Renal pelvis (tissue), 1 donor: ENCODE measurements at regions not wholly inside any gene's neighbourhood (a gene's known extent, or its start where the extent isn't known, plus 50 kb on each side); places are given as distances from the start of the nearest gene placed in this dataset.
"Not testable (repeated sequence)": the region's sequence is repeated elsewhere in the genome, so short reads cannot be mapped to it uniquely, and the experiment has no call there.

Experiments
- DNase-seq: peaks from one replicate; pipeline ENCODE4 v3.0.0-alpha.2; 2013

DNA sequence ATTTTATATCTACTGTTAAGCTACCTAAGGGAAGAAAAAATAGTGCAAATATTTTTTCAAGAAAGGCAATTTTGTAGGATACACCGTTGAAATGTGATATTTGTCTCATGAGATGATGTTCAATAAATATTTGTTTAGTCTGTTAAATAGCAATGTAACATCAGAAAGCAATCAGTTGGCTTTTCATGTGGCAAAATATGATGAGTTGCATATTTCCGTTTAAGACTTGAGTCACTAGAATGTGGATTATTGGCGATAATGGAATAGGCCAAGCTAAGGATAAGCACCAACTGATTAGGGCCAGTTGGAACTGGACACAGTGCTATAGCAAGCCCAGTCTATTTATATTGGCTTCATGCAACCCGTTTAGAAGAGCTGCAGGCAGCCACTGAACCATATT is 250.4 kb upstream of the SLC16A7 start:
- DNase-seq = no peak

DNA sequence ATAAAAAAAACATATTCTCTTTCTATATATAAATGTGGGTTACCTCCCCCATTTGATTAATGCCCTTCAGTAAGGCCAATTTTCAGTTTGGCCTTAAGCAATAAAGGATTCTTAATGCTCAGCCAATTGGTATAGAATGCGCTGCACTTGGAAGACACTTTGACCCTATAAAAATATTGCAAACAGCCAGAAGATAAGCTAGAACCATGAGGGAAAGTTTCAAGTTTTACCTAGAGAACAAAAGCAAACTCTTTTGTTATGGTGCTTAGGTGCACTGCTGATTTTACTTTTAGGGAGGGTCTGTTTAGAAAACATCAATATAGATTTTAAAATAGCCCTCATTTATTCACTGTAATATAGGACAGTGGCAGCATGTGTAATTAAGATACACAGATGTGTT is 251.6 kb upstream of the SLC16A7 start:
- DNase-seq = no peak

DNA sequence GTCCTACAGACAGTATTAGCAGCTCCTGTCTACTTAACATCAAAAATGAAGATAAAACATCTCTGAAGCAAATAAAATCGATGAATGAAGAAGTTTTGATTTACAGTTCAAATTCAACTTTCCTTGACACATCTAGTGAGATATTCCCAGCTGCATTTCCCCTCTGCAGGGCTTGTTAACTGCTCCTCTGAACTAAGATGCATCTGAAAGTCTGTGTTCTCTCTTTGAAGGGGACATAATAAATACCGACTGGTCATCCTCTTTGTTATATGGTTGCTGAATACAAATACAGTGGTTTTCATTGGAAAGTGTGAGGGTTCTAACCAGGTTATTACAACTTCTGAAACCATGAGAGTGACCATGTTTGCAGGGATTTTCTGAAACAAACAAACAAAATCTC is 266.4 kb upstream of the SLC16A7 start:
- no peak for DNase-seq

DNA sequence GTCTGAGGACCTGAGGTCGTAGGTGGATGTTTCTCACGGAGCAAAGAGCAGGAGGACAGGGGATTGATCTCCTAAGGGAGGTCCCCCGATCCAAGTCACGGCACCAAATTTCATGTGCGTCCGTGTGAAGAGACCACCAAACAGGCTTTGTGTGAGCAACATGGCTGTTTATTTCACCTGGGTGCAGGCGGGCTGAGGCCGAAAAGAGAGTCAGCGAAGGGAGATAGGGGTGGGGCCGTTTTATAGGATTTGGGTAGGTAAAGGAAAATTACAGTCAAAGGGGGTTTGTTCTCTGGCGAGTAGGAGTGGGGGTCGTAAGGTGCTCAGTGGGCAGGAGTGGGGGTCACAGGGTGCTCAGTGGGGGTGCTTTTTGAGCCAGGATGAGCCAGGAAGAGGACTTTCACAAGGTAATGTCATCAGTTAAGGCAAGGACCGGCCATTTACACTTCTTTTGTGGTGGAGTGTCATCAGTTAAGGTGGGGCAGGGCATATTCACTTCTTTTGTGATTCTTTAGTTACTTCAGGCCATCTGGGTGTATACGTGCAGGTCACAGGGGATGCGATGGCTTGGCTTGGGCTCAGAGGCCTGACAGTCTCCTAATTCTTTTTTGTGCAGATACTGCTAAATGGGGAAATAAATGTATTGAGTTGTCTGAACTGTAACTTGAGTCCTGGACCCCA is 267.3 kb upstream of the SLC16A7 start:
- not testable (repeated sequence) for DNase-seq

DNA sequence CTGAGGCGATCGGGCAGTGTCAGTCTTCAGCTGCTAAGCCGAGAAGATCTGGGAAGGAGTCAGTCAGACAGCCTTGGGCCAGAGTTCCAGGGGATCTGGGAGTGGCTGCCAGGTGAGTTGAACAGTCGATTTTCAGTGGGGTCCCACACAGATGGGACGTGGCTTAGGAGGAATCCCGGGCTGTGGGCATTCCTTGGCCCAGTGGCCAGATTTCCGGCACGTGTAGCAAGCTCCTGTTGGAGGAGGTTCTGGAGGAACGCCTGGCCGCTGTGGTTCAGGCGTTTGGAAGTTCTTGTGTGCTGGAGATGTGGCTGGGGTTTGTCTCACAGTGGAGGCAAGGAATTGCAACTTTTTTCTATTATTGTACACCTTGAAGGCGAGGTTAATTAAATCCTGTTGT is 269.4 kb upstream of the SLC16A7 start:
- not testable (repeated sequence) for DNase-seq

DNA sequence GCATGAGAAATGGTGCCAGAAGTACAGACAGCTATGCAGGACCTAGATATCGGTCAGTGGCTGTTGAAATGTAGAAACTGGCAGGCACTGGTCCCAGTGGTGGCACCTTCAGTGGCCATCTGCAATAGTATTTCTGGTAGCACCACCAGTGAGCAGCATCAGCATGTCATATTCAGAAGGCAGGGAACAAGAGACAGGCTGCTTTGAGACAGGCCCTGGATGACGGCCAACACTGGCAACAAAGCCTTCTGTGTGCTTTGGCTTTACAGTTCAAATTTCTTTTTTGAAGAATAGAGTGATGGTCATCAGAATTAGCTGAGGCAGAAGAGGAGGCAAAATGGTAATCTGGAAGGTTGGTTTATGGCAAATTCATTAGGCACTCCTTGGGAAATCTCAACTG is 273.4 kb upstream of the SLC16A7 start:
- no peak for DNase-seq

DNA sequence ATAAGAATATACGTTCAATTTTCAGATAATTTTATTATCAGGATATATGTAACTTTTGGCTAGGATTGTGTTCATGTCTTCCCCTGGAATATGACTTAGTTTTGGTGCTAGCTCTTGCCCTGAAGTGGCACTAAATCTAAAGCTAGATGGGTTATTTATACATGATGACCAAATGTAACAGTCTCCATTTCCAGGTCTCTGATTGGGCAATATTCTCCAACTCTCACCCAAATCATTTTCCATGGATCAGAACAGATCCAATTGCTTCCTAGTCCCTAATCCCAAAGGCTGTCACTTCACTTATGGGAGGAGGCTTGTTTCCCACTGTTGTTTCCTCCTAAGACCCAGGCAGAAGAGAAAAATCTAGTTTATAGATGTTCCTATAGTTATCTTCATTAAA is 274.6 kb upstream of the SLC16A7 start:
- DNase-seq = no peak

DNA sequence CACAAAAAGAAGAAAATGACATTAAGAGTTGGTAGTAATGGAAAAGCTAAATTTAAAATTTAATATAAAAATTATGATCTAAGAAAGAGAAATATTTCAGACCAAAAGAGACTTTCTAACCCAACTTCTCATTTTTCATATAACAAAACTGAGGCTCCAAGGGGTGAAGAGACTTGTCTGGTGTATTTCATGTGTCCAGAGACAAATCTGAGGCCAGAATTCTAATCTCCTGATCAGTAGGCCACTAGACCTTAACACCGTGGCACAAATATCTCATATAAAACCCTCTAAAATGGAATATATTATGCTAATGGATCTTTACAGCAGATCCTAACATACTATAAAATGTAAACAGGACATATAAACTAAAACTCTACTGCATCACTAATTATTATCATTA is 275.7 kb upstream of the SLC16A7 start:
- DNase-seq = no peak

DNA sequence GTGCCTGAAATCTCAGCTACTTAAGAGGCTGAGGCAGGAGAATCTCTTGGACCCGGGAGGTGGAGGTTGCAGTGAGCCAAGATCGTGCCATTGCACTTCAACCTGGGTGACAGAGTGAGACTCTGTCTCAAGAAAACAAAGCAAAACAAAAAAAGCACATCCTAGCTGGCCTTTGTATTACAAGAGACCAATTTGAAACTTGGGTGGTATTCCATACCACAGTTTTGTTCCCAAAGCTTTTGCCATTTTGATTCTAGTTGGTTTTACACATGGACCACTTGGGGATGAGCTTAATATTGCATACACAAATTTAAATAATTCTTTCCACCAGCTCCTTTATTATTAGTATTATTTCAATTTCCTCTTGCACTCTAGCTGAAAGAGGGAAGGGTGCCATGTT is 276.9 kb upstream of the SLC16A7 start:
- DNase-seq = no peak

DNA sequence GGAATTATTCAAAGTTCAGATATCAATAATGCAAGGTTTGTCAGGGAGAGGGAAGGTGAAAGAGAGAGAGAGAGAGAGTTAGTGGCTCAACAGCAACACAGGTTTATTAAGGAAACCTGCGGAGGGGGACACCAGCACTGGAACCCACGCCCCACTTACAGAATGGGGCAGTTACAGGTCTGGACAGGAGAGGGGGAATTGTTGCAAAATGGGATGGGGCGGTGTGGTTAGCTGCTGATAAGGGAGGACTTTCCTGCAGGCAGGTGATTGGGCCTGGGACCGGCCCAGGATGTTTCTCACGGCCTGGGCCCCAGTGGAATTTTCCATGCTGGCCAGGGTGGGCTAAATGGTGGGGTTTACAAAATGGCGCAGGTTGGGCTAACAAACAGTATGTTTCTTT is 278.2 kb upstream of the SLC16A7 start:
- DNase-seq = no peak

DNA sequence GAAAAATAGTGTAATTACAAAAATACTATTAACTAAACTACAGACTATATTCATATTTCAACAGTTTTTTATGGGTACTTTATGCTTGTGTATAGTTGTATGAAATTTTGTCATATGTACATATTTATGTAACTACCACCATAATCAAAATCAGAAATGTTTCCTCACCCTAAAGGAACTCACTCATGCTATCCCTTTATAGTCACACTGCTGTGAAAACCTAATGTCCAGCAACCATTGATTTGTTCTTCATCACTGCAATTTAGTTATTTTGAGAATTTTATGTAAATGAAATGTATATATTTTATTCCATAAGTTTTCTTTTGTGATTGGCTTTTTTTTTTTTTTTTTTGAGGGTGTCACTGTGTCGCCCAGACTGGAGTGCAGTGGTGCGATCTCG is 278.9 kb upstream of the SLC16A7 start:
- no peak for DNase-seq

DNA sequence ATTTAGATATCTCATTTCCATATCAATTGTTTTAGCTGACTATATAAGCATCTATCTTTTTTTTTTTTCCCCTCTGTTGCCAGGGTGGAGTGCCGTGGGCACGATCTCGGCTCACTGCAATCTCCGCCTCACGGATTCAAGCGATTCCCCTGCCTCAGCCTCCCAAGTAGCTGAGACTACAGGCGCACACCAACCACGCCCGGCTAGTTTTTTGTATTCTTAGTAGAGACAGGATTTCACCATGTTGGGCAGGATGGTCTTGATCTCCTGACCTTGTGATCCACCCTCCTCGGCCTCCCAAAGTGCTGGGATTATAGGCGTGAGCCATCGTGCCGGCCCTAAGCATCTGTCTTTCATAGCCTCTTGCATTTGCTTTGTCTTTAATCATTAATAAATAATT is 279.5 kb upstream of the SLC16A7 start:
- DNase-seq = not testable (repeated sequence)

DNA sequence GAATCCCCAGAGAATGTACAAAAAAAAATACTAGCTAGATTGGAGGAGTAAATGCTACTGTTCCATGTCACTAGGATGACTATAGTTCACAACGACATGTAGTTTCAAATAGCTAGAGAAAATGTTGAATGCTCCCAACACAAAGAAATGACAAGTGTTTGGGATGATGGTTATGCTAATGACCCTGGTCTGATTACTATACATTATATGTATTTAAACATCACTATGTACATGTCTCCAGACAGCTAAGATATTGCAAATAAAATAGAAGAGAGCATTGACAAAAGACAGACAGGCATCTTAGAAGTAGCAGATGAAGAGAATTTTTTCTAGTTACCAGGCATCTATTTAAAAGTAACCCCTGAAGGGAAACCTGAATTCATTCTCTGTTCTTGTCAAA is 281.6 kb upstream of the SLC16A7 start:
- DNase-seq = no peak

DNA sequence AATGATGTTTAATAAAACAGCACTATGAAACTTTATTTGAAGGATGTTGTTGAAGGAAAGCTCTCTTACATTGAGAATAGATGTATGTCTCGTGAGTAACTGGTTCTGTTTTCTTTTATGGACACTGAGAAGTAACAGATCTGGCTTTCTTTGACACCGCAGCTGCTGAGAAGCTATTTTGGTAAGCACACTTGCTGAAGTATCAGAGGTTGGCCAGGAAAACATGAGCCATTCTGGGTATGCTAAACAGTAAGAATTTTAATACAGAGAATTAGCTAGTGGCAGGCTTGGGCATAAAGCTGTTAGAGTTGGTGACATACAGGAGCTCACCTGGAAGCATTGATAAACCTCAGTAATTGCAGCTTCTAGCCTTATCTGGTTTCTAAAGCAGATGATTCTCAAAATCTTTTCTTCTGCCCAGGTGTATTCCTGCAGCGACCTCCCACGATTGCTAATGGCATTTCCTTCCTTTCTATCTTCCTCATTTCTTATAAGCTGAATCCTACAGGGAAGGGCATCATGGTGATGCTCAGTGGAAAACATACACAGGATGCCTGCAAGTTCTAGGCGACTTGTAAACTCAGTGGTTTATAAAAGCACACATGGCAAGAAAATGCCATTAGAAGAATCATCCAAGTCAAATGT is 291.6 kb upstream of the SLC16A7 start:
- no peak for DNase-seq

DNA sequence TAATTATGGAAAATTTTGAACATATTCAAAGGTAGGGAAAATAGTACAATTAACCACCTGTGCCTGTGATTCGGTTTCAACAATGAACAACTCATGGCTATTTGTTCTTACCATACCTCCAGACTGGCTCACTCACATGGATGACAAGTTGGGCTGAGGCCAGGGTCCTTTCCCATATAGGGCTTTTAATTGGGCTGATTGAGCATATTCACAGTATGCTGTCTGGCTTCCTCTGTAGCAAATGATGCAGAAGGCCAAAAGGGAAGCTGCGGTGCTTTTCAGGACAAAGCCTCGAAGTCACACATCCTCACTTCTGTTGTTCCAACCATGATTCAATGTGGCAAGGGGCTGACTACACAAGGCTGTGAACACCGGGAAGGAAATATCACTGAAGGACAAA is 297.5 kb upstream of the SLC16A7 start:
- DNase-seq = no peak

DNA sequence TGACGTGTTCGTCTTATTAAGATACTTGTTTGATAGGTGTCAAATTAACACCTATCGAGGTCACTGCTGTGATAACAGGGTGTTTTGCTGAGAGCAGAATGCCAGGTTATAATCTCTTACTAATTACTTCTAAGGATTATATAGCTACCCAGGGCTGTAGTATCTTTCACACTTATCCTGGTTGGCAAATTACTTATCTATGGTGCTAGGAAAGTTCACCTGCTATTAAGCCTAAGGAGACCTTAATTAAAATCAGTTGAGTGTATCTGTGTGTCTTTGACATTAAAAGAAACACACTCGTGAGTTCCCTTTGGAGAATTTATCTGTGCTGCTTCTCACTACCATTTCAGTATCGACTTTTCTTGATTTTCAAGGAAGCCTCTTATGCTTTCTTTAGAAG is 301.6 kb upstream of the SLC16A7 start:
- DNase-seq = no peak

DNA sequence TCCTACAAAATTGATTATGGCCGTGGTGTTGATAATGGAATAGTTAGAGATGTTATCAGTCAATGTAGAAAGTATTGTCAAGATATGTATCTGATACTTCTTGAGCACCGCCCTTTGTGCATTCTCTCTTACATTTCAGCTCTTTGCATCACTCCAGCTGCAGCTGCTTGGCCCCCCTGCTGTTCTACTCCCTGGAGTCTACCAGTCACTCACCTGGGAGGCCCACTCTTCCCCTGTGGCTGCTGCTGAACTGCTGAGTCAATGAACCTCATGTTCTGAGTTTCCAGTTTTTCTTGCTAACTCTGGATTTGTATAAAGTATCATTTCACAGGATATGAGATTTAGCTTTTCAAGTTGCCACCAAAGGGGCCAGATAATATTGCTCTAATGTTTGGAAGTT is 312.8 kb upstream of the SLC16A7 start:
- no peak for DNase-seq

DNA sequence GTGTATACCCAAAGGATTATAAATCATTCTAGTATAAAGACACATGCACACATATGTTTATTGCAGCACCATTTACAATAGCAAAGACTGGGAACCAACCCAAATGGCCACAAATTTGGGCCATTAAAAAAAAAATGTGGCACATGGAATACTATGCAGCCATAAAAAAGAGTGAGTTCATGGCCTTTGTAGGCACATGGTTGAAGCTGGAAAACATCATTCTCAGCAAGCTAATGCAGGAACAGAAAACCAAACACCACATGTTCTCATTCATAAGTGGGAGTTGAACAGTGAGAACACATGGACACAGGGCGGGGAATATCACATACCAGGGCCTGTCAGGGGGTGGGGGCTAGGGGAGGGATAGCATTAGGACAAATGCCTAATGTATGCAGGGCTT is 322.3 kb upstream of the SLC16A7 start:
- DNase-seq = not testable (repeated sequence)

DNA sequence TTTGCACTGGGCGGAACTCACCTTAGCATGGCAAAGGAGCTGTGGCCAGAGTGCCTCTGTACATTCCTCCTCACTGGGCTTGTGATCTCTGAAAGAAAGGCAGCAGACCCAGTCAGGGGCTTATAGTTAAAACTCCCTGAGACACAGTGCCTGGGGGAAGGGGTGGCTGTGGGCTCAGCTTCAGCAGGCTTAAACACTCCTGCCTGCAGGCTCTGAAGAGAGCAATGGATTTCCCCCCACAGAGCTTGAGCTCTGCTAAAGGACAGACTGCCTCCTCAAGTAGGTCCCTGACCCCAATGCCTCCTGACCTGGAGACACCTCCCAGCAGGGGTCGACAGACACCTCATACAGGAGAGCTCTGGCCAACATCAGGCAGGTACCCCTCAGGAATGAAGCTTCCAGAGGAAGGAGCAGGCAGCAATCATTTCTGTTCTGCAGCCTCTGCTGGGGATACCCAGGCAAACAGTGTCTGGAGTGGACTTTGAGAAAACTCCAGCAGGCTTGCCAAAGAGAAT is 327.5 kb upstream of the SLC16A7 start:
- no peak for DNase-seq

DNA sequence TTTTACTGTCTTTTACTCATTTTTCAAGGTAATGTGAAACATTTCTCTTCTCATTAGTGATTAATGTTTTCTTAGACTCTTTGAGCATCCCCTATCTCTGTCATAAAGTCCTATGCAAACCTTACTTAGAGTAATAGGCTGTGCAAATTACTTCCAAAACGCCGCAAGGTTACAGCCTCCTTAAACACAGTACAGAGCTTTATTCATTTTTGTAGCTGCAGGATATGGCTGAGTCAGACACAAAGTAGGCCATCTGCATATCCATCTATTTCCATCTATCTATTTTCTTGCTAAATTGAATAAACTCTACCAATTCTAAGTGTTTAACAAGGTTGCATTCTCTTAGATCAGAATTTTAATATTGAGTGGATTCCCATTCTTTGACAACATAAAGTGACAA is 335.6 kb upstream of the SLC16A7 start:
- no peak for DNase-seq

DNA sequence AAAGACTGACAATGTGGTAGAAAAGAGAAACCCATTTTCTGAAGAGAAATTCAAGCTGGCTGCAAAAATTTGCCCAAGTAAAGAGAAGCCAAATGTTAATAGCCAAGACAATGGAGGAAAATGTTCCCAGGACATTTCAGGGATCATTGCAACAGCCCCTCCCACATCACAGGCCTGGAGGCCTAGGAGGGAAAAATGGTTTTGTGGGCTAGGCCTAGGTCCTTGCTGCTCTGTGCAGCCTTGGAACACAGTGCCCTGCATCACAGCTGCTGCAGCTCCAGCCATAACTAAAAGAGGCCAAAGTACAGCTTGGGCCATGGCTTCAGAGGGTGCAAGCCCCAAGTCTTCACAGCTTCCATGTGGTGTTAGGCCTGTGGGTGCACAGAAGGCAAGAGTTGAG is 332.4 kb upstream of the LRIG3 start:
- DNase-seq = no peak

DNA sequence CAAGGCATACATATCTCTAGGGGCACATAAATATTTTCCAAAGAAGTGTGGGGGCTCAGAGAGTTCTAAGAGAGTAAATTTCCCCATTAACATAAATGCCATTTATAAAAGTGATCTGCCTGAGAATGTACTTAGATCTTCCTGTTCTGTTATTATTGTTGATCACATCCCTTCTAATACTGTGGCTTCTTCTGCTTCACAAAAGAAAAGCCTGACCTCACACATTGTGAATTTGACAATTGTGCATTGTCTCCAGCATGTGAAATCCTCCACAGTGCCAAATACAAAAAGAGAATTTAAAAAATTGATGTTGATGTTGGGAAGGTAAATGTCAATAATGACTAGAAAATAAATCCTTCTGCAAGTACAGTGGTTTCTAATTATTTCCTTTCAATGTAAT is 330.5 kb upstream of the LRIG3 start:
- no peak for DNase-seq

DNA sequence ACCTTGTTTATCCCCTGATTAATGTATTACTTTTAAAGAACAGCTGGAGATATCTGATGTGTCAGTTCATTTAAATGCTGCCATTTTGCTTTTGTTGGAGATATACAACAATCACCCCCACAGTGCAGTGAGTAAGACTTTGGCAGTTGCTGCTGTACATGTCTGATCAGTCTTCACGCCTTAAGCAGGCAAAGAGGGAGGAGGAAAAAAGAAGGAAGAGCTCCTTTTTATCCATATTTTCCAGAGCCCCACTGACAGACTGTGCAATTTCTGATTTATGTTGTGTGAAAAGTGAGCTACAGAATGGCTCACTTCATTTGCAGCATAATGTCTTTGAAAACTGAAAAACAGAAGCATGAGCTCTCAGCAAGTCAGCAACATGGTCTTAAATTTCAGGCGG is 319.7 kb upstream of the LRIG3 start:
- DNase-seq = no peak

DNA sequence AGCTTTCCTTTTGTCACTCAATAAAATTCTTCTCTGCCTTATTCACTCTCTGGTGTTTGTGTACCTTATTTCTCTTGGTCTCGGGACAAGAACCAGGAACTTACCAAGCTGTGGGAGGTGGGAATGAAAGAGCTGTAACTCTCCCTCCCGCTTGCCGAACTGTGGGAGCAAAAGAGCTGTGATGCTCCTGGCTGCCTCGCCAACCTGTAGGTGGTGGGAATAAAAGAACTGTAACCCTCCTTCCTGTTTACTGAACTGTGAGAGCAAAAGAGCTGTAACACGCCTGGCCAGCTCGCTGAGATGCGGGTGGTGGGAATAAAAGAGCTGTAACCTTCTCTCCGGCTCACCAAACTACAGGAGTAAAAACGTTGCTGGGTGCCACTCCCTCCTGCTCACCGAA is 314.1 kb upstream of the LRIG3 start:
- no peak for DNase-seq
